DND-41 (cell line): ENCODE measurements at regions not wholly inside any gene's neighbourhood (a gene's known extent, or its start where the extent isn't known, plus 50 kb on each side); places are given as distances from the start of the nearest gene placed in this dataset.
"Not testable (repeated sequence)": the region's sequence is repeated elsewhere in the genome, so short reads cannot be mapped to it uniquely, and the experiment has no call there.

Experiments used
- ATAC-seq: fragments of 200-7000 bp; cut with Tn5 transposase; 3 replicates; pipeline ENCODE4 v1.9.1; 2021; ENCODE audit warnings: low read depth; ENCODE audit not compliant: insufficient read depth
- DNase-seq: peaks from one replicate; pipeline ENCODE4 v3.0.0-alpha.2; 2020
- H2AFZ ChIP-seq: 2 replicates; pipeline ENCODE4 v1.6.0; 2012; ENCODE audit warnings: low read depth, low read length
- H3K27ac ChIP-seq: 2 replicates; pipeline ENCODE4 v1.5.1; 2012; ENCODE audit warnings: low read length, inconsistent platforms
- H3K27me3 ChIP-seq: fragments of 200-600 bp; sonication (generic); 2 replicates; pipeline ENCODE4 v1.6.0; 2012; ENCODE audit warnings: low read length, mild to moderate bottlenecking, inconsistent platforms; ENCODE audit not compliant: insufficient read depth, poor library complexity
- H3K36me3 ChIP-seq: 2 replicates; pipeline ENCODE4 v1.5.1; 2012; ENCODE audit warnings: low read length, inconsistent platforms; ENCODE audit not compliant: insufficient read depth
- H3K4me1 ChIP-seq: 2 replicates; pipeline ENCODE4 v1.5.1; 2012; ENCODE audit warnings: mild to moderate bottlenecking, low read length; ENCODE audit not compliant: insufficient read depth
- H3K4me2 ChIP-seq: 2 replicates; pipeline ENCODE4 v1.6.0; 2012; ENCODE audit warnings: mild to moderate bottlenecking, moderate library complexity, low read length, inconsistent platforms; ENCODE audit not compliant: insufficient read depth
- H3K4me3 ChIP-seq, 2 experiments: fragments of 200-600 bp in 1 of 2; shearing (Covaris generic) in 1 of 2; 2 replicates each; pipeline ENCODE4 v1.5.1; 2012 to 2016; ENCODE audit warnings: inconsistent platforms in 2 of 2, low read length in 2 of 2, mild to moderate bottlenecking in 2 of 2, low read depth in 1 of 2, moderate library complexity in 1 of 2
- H3K79me2 ChIP-seq: 2 replicates; pipeline ENCODE4 v1.6.0; 2012; ENCODE audit warnings: low read length, inconsistent platforms; ENCODE audit not compliant: insufficient read depth
- H3K9ac ChIP-seq: 2 replicates; pipeline ENCODE4 v1.6.0; 2012; ENCODE audit warnings: low read depth, mild to moderate bottlenecking, inconsistent platforms, low read length, moderate library complexity
- H3K9me3 ChIP-seq: 2 replicates; pipeline ENCODE4 v1.5.1; 2012; ENCODE audit warnings: low read length, moderate library complexity, mild to moderate bottlenecking, inconsistent platforms; ENCODE audit not compliant: insufficient read depth, severe bottlenecking
- H4K20me1 ChIP-seq: 2 replicates; pipeline ENCODE4 v1.6.0; 2012; ENCODE audit warnings: low read length; ENCODE audit not compliant: insufficient read depth
- CTCF ChIP-seq: IDR thresholded peaks from 2 replicates; pipeline ENCODE4 v1.5.1; 2012; ENCODE audit warnings: borderline replicate concordance, low read length, moderate library complexity, mild to moderate bottlenecking; ENCODE audit not compliant: poor library complexity, severe bottlenecking; ENCODE audit errors: extremely low read depth
- EZH2 ChIP-seq: IDR thresholded peaks from 3 replicates; pipeline ENCODE4 v1.6.1; 2012; ENCODE audit warnings: borderline replicate concordance, low read depth, mild to moderate bottlenecking, moderate library complexity, low read length, inconsistent platforms; ENCODE audit not compliant: severe bottlenecking

DNA sequence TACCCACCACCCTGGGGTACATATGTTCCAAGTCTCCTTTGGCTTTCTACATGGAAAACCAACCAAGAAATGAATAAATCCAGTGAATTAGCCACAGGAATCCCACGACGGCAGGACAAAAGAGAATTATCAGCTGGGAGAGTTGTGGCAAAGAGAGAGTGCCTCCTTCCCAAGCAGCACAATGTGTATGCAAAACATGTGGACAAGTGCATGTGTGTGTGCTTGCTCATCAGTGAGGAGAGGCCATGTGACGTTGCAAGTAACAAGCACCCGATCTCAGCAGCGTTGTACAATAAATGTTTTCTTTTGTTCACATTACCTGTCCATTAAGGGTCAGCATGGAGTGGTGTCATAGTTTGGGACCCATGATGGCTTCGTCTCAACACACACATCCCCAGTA is 50.0 kb upstream of the EMX2 start:
- no peaks in the 10 kb centered on the region for H3K4me1 ChIP-seq
- no peaks in the 10 kb centered on the region for H3K79me2 ChIP-seq
- no peaks in the 10 kb centered on the region for H3K27me3 ChIP-seq
- H3K36me3 ChIP-seq: no peaks in the 10 kb centered on the region
- no peak overlapping the region for H3K9ac ChIP-seq
- no peaks in the 10 kb centered on the region for H4K20me1 ChIP-seq
- DNase-seq (no peak), ATAC-seq (no peak)
- H3K4me3 ChIP-seq: no peak overlapping the region
- no peaks in the 10 kb centered on the region for H3K9me3 ChIP-seq
- no peak overlapping the region for H2AFZ ChIP-seq
- TF ChIP-seq CTCF: no peak
- no peak for TF ChIP-seq EZH2
- H3K4me2 ChIP-seq: no peak overlapping the region
- no peak overlapping the region for H3K27ac ChIP-seq

GRCh38 chr10:117488004-117488403 is 54.5 kb upstream of the EMX2 start:
- TF ChIP-seq CTCF (no peak), EZH2 (no peak)
- ATAC-seq (no peak), DNase-seq (no peak)
- no peaks in the 10 kb centered on the region for H3K79me2 ChIP-seq
- H3K4me2 ChIP-seq: no peak overlapping the region
- H2AFZ ChIP-seq: no peak overlapping the region
- no peak overlapping the region for H3K27ac ChIP-seq
- H3K4me3 ChIP-seq: no peak overlapping the region
- no peaks in the 10 kb centered on the region for H3K36me3 ChIP-seq
- peaks cover 5% of the 10 kb centered on the region for H3K27me3 ChIP-seq
- H3K9me3 ChIP-seq: no peaks in the 10 kb centered on the region
- H3K4me1 ChIP-seq: no peaks in the 10 kb centered on the region
- H4K20me1 ChIP-seq: no peaks in the 10 kb centered on the region
- H3K9ac ChIP-seq: no peak overlapping the region

GRCh38 chr10:117486606-117487005 is 55.9 kb upstream of the EMX2 start:
- H3K9ac ChIP-seq: no peak overlapping the region
- no peak overlapping the region for H3K27ac ChIP-seq
- peaks cover 5% of the 10 kb centered on the region for H3K27me3 ChIP-seq
- TF ChIP-seq EZH2 (no peak), CTCF (no peak)
- no peak overlapping the region for H3K4me2 ChIP-seq
- no peaks in the 10 kb centered on the region for H3K36me3 ChIP-seq
- no peaks in the 10 kb centered on the region for H3K79me2 ChIP-seq
- no peaks in the 10 kb centered on the region for H3K4me1 ChIP-seq
- no peak for ATAC-seq
- H3K4me3 ChIP-seq: no peak overlapping the region
- no peak overlapping the region for H2AFZ ChIP-seq
- DNase-seq: no peak
- H3K9me3 ChIP-seq: no peaks in the 10 kb centered on the region
- no peaks in the 10 kb centered on the region for H4K20me1 ChIP-seq

- Histone ChIP-seq H3K36me3 (no peaks in the 10 kb centered on the region), H3K27ac (no peak overlapping the region), H2AFZ (no peak overlapping the region), H3K9ac (no peak overlapping the region), H3K9me3 (no peaks in the 10 kb centered on the region), H3K4me1 (no peaks in the 10 kb centered on the region), H3K79me2 (no peaks in the 10 kb centered on the region), H3K27me3 (peaks cover 5% of the 10 kb centered on the region), H4K20me1 (no peaks in the 10 kb centered on the region), H3K4me2 (no peak overlapping the region), H3K4me3 (no peak overlapping the region)
- TF ChIP-seq CTCF: no peak
- no peak for TF ChIP-seq EZH2
- ATAC-seq (no peak), DNase-seq (no peak)
Observed at GRCh38 chr10:117483056-117483590, 59.4 kb upstream of the EMX2 start.

GRCh38 chr10:117481011-117481410 is 61.5 kb upstream of the EMX2 start:
- not testable (repeated sequence) for ATAC-seq, H2AFZ ChIP-seq

More at GRCh38 chr10:117481011-117481410, 61.5 kb upstream of the EMX2 start:
- H3K4me1 ChIP-seq, H3K9me3 ChIP-seq, H3K36me3 ChIP-seq, H3K79me2 ChIP-seq, H3K4me2 ChIP-seq, H3K27ac ChIP-seq, H3K4me3 ChIP-seq, H3K27me3 ChIP-seq, H4K20me1 ChIP-seq, DNase-seq, H3K9ac ChIP-seq: not testable (repeated sequence)
